OCI-LY7 (cell line): ENCODE measurements at regions not wholly inside any gene's neighbourhood (a gene's known extent, or its start where the extent isn't known, plus 50 kb on each side); places are given as distances from the start of the nearest gene placed in this dataset.

Source experiments
- BruUV-seq: library from RNA; stranded (reverse); fragments of 400-500 nt; replicated peaks from 2 replicates; lab custom pipeline; 2021; lab: Mats Ljungman, UMichigan
- CTCF ChIA-PET: fragments of 300-600 bp; sonication (Branson Sonifier 250); formaldehyde crosslinking; loops from one replicate; lab custom pipeline; 2022; ENCODE audit warnings: antibody characterized with exemption; ENCODE audit not compliant: unreplicated experiment; lab: Charles Lee
- POLR2A ChIA-PET: fragments of 300-600 bp; sonication (Branson Sonifier 250); formaldehyde crosslinking; loops from one replicate; lab custom pipeline; 2022; ENCODE audit warnings: antibody characterized with exemption; lab: Charles Lee
- DNase-seq: peaks from one replicate; pipeline ENCODE4 v3.0.0-alpha.2; 2015; ENCODE audit warnings: low spot score
- H2AFZ ChIP-seq: fragments of 200-600 bp; sonication (generic), shearing (Covaris generic); 2 replicates; pipeline ENCODE4 v1.6.1; 2014; ENCODE audit warnings: mild to moderate bottlenecking, antibody characterized with exemption, low read length, moderate library complexity
- H3K27ac ChIP-seq: fragments of 200-600 bp; sonication (generic); 2 replicates; pipeline ENCODE4 v1.5.1; 2014; ENCODE audit warnings: mixed run types, low read depth, mild to moderate bottlenecking, moderate library complexity, low read length, inconsistent platforms; ENCODE audit not compliant: poor library complexity, severe bottlenecking
- H3K36me3 ChIP-seq: fragments of 200-600 bp; sonication (generic); 2 replicates; pipeline ENCODE4 v1.6.1; 2014; ENCODE audit warnings: mild to moderate bottlenecking, antibody characterized with exemption, low read length, moderate library complexity, mixed read lengths; ENCODE audit not compliant: insufficient read depth
- H3K4me1 ChIP-seq: fragments of 200-600 bp; sonication (generic); 2 replicates; pipeline ENCODE4 v1.5.1; 2014; ENCODE audit warnings: mild to moderate bottlenecking, low read length; ENCODE audit not compliant: insufficient read depth, poor library complexity, severe bottlenecking
- H3K4me2 ChIP-seq: fragments of 200-600 bp; sonication (generic); 2 replicates; pipeline ENCODE4 v1.6.1; 2014; ENCODE audit warnings: mild to moderate bottlenecking, low read length
- H3K4me3 ChIP-seq: fragments of 200-600 bp; sonication (generic); 2 replicates; pipeline ENCODE4 v1.5.1; 2014; ENCODE audit warnings: mild to moderate bottlenecking, low read depth, low read length; ENCODE audit not compliant: poor library complexity, severe bottlenecking
- H3K79me2 ChIP-seq: fragments of 200-600 bp; sonication (generic); 2 replicates; pipeline ENCODE4 v1.6.1; 2016; ENCODE audit warnings: low read depth, mild to moderate bottlenecking, low read length, moderate library complexity, mixed read lengths; ENCODE audit not compliant: insufficient read depth
- H3K9me2 ChIP-seq: fragments of 200-600 bp; sonication (generic); 2 replicates; pipeline ENCODE4 v1.6.1; 2016; ENCODE audit warnings: mild to moderate bottlenecking, low read length, mixed read lengths; ENCODE audit not compliant: insufficient read depth
- H3K9me3 ChIP-seq: fragments of 200-600 bp; sonication (generic); 2 replicates; pipeline ENCODE4 v1.6.1; 2014; ENCODE audit warnings: mild to moderate bottlenecking, mixed run types, low read length, mixed read lengths
- H4K20me1 ChIP-seq: fragments of 200-600 bp; sonication (generic); 2 replicates; pipeline ENCODE4 v1.6.1; 2014; ENCODE audit warnings: mild to moderate bottlenecking, antibody characterized with exemption, low read length, moderate library complexity, mixed read lengths; ENCODE audit not compliant: insufficient read depth
- CTCF ChIP-seq: fragments of 200-600 bp; sonication (generic); conservative IDR thresholded peaks from 2 replicates; pipeline ENCODE4 v1.5.1; 2014; ENCODE audit warnings: mild to moderate bottlenecking, antibody characterized with exemption, low read length, moderate library complexity, mixed read lengths
- EZH2phosphoT487 ChIP-seq: fragments of 200-600 bp; sonication (generic); IDR thresholded peaks from 2 replicates; pipeline ENCODE4 v1.6.1; 2018; ENCODE audit warnings: low read depth, borderline replicate concordance, mild to moderate bottlenecking, mixed run types, antibody characterized with exemption, low read length, moderate library complexity, mixed read lengths
- intact Hi-C: fragments of 100-400 bp; cut with micrococcal nuclease; formaldehyde crosslinking; loops from one replicate; pipeline ENCODE4 v1.10.0; 2022; ENCODE audit not compliant: unreplicated experiment

GRCh38 chr7:118609207-118609606, 384.7 kb downstream of the ANKRD7 start:
- BruUV-seq = no TSS peak
- Histone ChIP-seq H3K4me1 (no peaks in the 10 kb centered on the region), H4K20me1 (no peaks in the 10 kb centered on the region), H3K36me3 (no peaks in the 10 kb centered on the region), H2AFZ (no peak overlapping the region), H3K4me2 (no peak overlapping the region), H3K79me2 (no peaks in the 10 kb centered on the region), H3K4me3 (no peak overlapping the region), H3K27ac (no peak overlapping the region), H3K9me3 (no peaks in the 10 kb centered on the region), H3K9me2 (no peaks in the 10 kb centered on the region)
- intact Hi-C loops = no loop called here
- TF ChIP-seq EZH2phosphoT487 (no peak), CTCF (no peak)
- ChIA-PET CTCF (no interaction called here), POLR2A (no interaction called here)
- no peak for DNase-seq

- H3K4me3 ChIP-seq = no peak overlapping the region
- no peaks in the 10 kb centered on the region for H3K36me3 ChIP-seq
- POLR2A ChIA-PET = no interaction called here
- H3K9me2 ChIP-seq = no peaks in the 10 kb centered on the region
- H4K20me1 ChIP-seq = no peaks in the 10 kb centered on the region
- no peak overlapping the region for H2AFZ ChIP-seq
- no peaks in the 10 kb centered on the region for H3K4me1 ChIP-seq
- CTCF ChIA-PET = no interaction called here
- TF ChIP-seq EZH2phosphoT487 (no peak), CTCF (no peak)
- no TSS peak for BruUV-seq
- no peak overlapping the region for H3K4me2 ChIP-seq
- DNase-seq = no peak
- H3K79me2 ChIP-seq = no peaks in the 10 kb centered on the region
- no peaks in the 10 kb centered on the region for H3K9me3 ChIP-seq
- H3K27ac ChIP-seq = no peak overlapping the region
- intact Hi-C loops = no loop called here
Measured at GRCh38 chr7:118615681-118616080, 391.2 kb downstream of the ANKRD7 start.

GRCh38 chr7:118621810-118622360, 397.4 kb downstream of the ANKRD7 start:
- no peak overlapping the region for H3K27ac ChIP-seq
- H3K4me3 ChIP-seq = no peak overlapping the region
- DNase-seq = no peak
- TF ChIP-seq CTCF (no peak), EZH2phosphoT487 (no peak)
- H3K9me2 ChIP-seq = no peaks in the 10 kb centered on the region
- no peak overlapping the region for H3K4me2 ChIP-seq
- H4K20me1 ChIP-seq = no peaks in the 10 kb centered on the region
- H3K9me3 ChIP-seq = no peaks in the 10 kb centered on the region
- H3K36me3 ChIP-seq = no peaks in the 10 kb centered on the region
- no peak overlapping the region for H2AFZ ChIP-seq
- CTCF ChIA-PET = no interaction called here
- intact Hi-C loops = no loop called here
- no peaks in the 10 kb centered on the region for H3K4me1 ChIP-seq
- BruUV-seq = no TSS peak
- POLR2A ChIA-PET = no interaction called here
- H3K79me2 ChIP-seq = no peaks in the 10 kb centered on the region
